ENCODE measurements at regions not wholly inside any gene's neighbourhood (a gene's known extent, or its start where the extent isn't known, plus 50 kb on each side); places are given as distances from the start of the nearest gene placed in this dataset.
"Not testable (repeated sequence)": the region's sequence is repeated elsewhere in the genome, so short reads cannot be mapped to it uniquely, and the experiment has no call there.

GRCh38 chr22:26942637-26942957 lies 285.2 kb downstream of the MIAT start:
- intact Hi-C loops (cut with DNase I): no loop called here
- TF ChIP-seq CTCF (IDR thresholded peaks at IDR 0.05) (no peak), POLR2AphosphoS5 (IDR thresholded peaks at IDR 0.05; ENCODE audit: insufficient read depth in 1 of 2, low read depth in 1 of 2) (no peak)
- Histone ChIP-seq H3K4me1 (no peaks in the 10 kb centered on the region), H3K27me3 (no peaks in the 10 kb centered on the region), H3K27ac (no peak overlapping the region), H3K9me3 (no peaks in the 10 kb centered on the region), H3K36me3 (no peaks in the 10 kb centered on the region), H3K4me3 (no peak overlapping the region)
- no peak for DNase-seq (ENCODE audit: extremely low spot score in 2 of 2)

- no peak for DNase-seq (ENCODE audit: extremely low spot score in 2 of 2)
- no peak for TF ChIP-seq POLR2AphosphoS5 (IDR thresholded peaks at IDR 0.05; ENCODE audit: insufficient read depth in 1 of 2, low read depth in 1 of 2)
- TF ChIP-seq POLR2A (IDR thresholded peaks at IDR 0.05): no peak
- TF ChIP-seq CTCF (IDR thresholded peaks at IDR 0.05): no peak
- intact Hi-C loops (cut with DNase I): no loop called here
- H3K27me3 ChIP-seq: no peaks in the 10 kb centered on the region
- no peak overlapping the region for H3K4me3 ChIP-seq
- no peaks in the 10 kb centered on the region for H3K36me3 ChIP-seq
- no peaks in the 10 kb centered on the region for H3K9me3 ChIP-seq
- no peaks in the 10 kb centered on the region for H3K4me1 ChIP-seq
- H3K27ac ChIP-seq: no peak overlapping the region
Measured at GRCh38 chr22:26945565-26945964, 288.2 kb downstream of the MIAT start.

GRCh38 chr22:26949193-26949592 lies 291.8 kb downstream of the MIAT start:
- intact Hi-C loops (cut with DNase I): no loop called here
- no peak for DNase-seq (ENCODE audit: extremely low spot score in 2 of 2)

GRCh38 chr22:26951139-26951538 lies 293.8 kb downstream of the MIAT start:
- DNase-seq (ENCODE audit: extremely low spot score in 2 of 2); H3K4me3 ChIP-seq; H3K9me3 ChIP-seq; intact Hi-C loops (cut with DNase I); H3K27ac ChIP-seq; H3K36me3 ChIP-seq; H3K27me3 ChIP-seq: not testable (repeated sequence)
- peaks cover 10% of the 10 kb centered on the region for H3K4me1 ChIP-seq

More at GRCh38 chr22:26949193-26949592, 291.8 kb downstream of the MIAT start:
- H3K36me3 ChIP-seq: no peaks in the 10 kb centered on the region
- peaks cover 10% of the 10 kb centered on the region for H3K4me1 ChIP-seq
- no peaks in the 10 kb centered on the region for H3K27me3 ChIP-seq
- no peak overlapping the region for H3K27ac ChIP-seq
- no peak overlapping the region for H3K4me3 ChIP-seq
- no peaks in the 10 kb centered on the region for H3K9me3 ChIP-seq
- no peak for TF ChIP-seq POLR2AphosphoS5 (IDR thresholded peaks at IDR 0.05; ENCODE audit: insufficient read depth in 1 of 2, low read depth in 1 of 2)
- no peak for TF ChIP-seq POLR2A (IDR thresholded peaks at IDR 0.05)
- TF ChIP-seq CTCF (IDR thresholded peaks at IDR 0.05): no peak

- intact Hi-C loops (cut with DNase I): no loop called here
- Histone ChIP-seq H3K27ac (no peak overlapping the region), H3K9me3 (no peaks in the 10 kb centered on the region), H3K4me1 (peaks cover 10% of the 10 kb centered on the region), H3K4me3 (no peak overlapping the region), H3K27me3 (no peaks in the 10 kb centered on the region), H3K36me3 (no peaks in the 10 kb centered on the region)
- DNase-seq (ENCODE audit: extremely low spot score in 2 of 2): no peak
- TF ChIP-seq POLR2A (IDR thresholded peaks at IDR 0.05) (no peak), POLR2AphosphoS5 (IDR thresholded peaks at IDR 0.05; ENCODE audit: insufficient read depth in 1 of 2, low read depth in 1 of 2) (no peak), CTCF (IDR thresholded peaks at IDR 0.05) (no peak)
Measured at GRCh38 chr22:26952004-26952403, 294.6 kb downstream of the MIAT start.

- intact Hi-C loops (cut with DNase I): no loop called here
- TF ChIP-seq CTCF (IDR thresholded peaks at IDR 0.05) (no peak), POLR2A (IDR thresholded peaks at IDR 0.05) (no peak), POLR2AphosphoS5 (IDR thresholded peaks at IDR 0.05; ENCODE audit: insufficient read depth in 1 of 2, low read depth in 1 of 2) (no peak)
- Histone ChIP-seq H3K4me3 (no peak overlapping the region), H3K27me3 (no peaks in the 10 kb centered on the region), H3K27ac (no peak overlapping the region), H3K4me1 (peaks cover 10% of the 10 kb centered on the region), H3K36me3 (no peaks in the 10 kb centered on the region), H3K9me3 (no peaks in the 10 kb centered on the region)
- DNase-seq (ENCODE audit: extremely low spot score in 2 of 2): no peak
Measured at GRCh38 chr22:26952451-26953011, 295.1 kb downstream of the MIAT start.

All from vagina (tissue), 2 donors.